ENCODE measurements at regions not wholly inside any gene's neighbourhood (a gene's known extent, or its start where the extent isn't known, plus 50 kb on each side); places are given as distances from the start of the nearest gene placed in this dataset.
"Not testable (repeated sequence)": the region's sequence is repeated elsewhere in the genome, so short reads cannot be mapped to it uniquely, and the experiment has no call there.

DNA sequence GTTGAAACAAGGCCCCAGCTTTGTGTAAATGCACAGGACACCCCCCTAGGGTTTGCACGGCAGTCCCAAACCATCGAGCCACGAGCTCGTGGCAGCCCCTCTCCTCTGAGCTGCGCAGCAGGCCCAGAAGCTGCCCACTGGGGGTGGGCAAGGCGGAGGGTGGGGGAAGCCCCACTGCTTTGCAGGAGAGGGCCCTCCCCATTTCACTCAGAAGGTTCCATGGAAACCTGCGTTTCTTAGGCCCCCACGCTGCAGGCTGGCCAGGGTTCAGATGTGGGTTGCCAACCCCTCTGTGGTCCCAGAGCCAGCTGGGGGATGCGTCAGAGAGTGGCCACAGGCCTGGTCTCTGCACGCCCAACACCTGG is 303.2 kb downstream of the CCDC74A start:
- TF ChIP-seq CTCF (IDR thresholded peaks at IDR 0.05 in 4 of 5, conservative IDR thresholded peaks at IDR 0.05 in 1 of 5); POLR2A (IDR thresholded peaks at IDR 0.05): not testable (repeated sequence)
